ENCODE measurements at regions not wholly inside any gene's neighbourhood (a gene's known extent, or its start where the extent isn't known, plus 50 kb on each side); places are given as distances from the start of the nearest gene placed in this dataset.

GRCh38 chrX:122787231-122787630 lies 396.8 kb upstream of the GRIA3 start:
- DNase-seq (ENCODE audit: low read depth, low spot score) = no peak

GRCh38 chrX:122788216-122788615 lies 395.9 kb upstream of the GRIA3 start:
- H3K27ac ChIP-seq = no peak overlapping the region
- DNase-seq (ENCODE audit: low read depth, low spot score) = no peak

More at GRCh38 chrX:122787231-122787630, 396.8 kb upstream of the GRIA3 start:
- H3K27ac ChIP-seq = no peak overlapping the region

GRCh38 chrX:122790376-122791095 lies 393.5 kb upstream of the GRIA3 start:
- DNase-seq (ENCODE audit: low read depth, low spot score) = no peak
- H3K27ac ChIP-seq = no peak overlapping the region

- H3K27ac ChIP-seq = no peak overlapping the region
- DNase-seq (ENCODE audit: low read depth, low spot score) = no peak
Measured at GRCh38 chrX:122813876-122814275, 370.2 kb upstream of the GRIA3 start.

GRCh38 chrX:122816288-122816687 lies 367.8 kb upstream of the GRIA3 start:
- no peak overlapping the region for H3K27ac ChIP-seq
- DNase-seq (ENCODE audit: low read depth, low spot score) = no peak

GRCh38 chrX:122817321-122817955 lies 366.6 kb upstream of the GRIA3 start:
- no peak overlapping the region for H3K27ac ChIP-seq

GRCh38 chrX:122818068-122818467 lies 366.0 kb upstream of the GRIA3 start:
- H3K27ac ChIP-seq = no peak overlapping the region

More at GRCh38 chrX:122817321-122817955, 366.6 kb upstream of the GRIA3 start:
- no peak for DNase-seq (ENCODE audit: low read depth, low spot score)

GRCh38 chrX:122833230-122833629 lies 350.8 kb upstream of the GRIA3 start:
- DNase-seq (ENCODE audit: low read depth, low spot score) = no peak
- H3K27ac ChIP-seq = no peak overlapping the region

More at GRCh38 chrX:122818068-122818467, 366.0 kb upstream of the GRIA3 start:
- no peak for DNase-seq (ENCODE audit: low read depth, low spot score)

- DNase-seq (ENCODE audit: low read depth, low spot score) = no peak
- H3K27ac ChIP-seq = no peak overlapping the region
Measured at GRCh38 chrX:122835886-122836285, 348.2 kb upstream of the GRIA3 start.

GRCh38 chrX:122850326-122850725 lies 333.8 kb upstream of the GRIA3 start:
- DNase-seq (ENCODE audit: low read depth, low spot score) = no peak
- H3K27ac ChIP-seq = peak overlapping the region; percentile 52

GRCh38 chrX:122856205-122856604 lies 327.9 kb upstream of the GRIA3 start:
- no peak for DNase-seq (ENCODE audit: low read depth, low spot score)
- no peak overlapping the region for H3K27ac ChIP-seq

- no peak overlapping the region for H3K27ac ChIP-seq
- no peak for DNase-seq (ENCODE audit: low read depth, low spot score)
Measured at GRCh38 chrX:122857734-122858133, 326.3 kb upstream of the GRIA3 start.

GRCh38 chrX:122863067-122863466 lies 321.0 kb upstream of the GRIA3 start:
- no peak overlapping the region for H3K27ac ChIP-seq
- no peak for DNase-seq (ENCODE audit: low read depth, low spot score)

GRCh38 chrX:122866532-122866931 lies 317.5 kb upstream of the GRIA3 start:
- peak overlapping the region; percentile 95 for H3K27ac ChIP-seq
- no peak for DNase-seq (ENCODE audit: low read depth, low spot score)

- no peak for DNase-seq (ENCODE audit: low read depth, low spot score)
- H3K27ac ChIP-seq = no peak overlapping the region
Measured at GRCh38 chrX:122868631-122869030, 315.4 kb upstream of the GRIA3 start.

GRCh38 chrX:122869171-122869570 lies 314.9 kb upstream of the GRIA3 start:
- H3K27ac ChIP-seq = no peak overlapping the region
- DNase-seq (ENCODE audit: low read depth, low spot score) = no peak

- DNase-seq (ENCODE audit: low read depth, low spot score) = no peak
- H3K27ac ChIP-seq = no peak overlapping the region
Measured at GRCh38 chrX:122878269-122878668, 305.8 kb upstream of the GRIA3 start.

GRCh38 chrX:122880952-122881351 lies 303.1 kb upstream of the GRIA3 start:
- DNase-seq (ENCODE audit: low read depth, low spot score) = no peak
- H3K27ac ChIP-seq = no peak overlapping the region

GRCh38 chrX:122890729-122891128 lies 293.3 kb upstream of the GRIA3 start:
- no peak for DNase-seq (ENCODE audit: low read depth, low spot score)
- H3K27ac ChIP-seq = no peak overlapping the region

GRCh38 chrX:122906726-122907125 lies 277.4 kb upstream of the GRIA3 start:
- DNase-seq (ENCODE audit: low read depth, low spot score) = no peak

GRCh38 chrX:122907375-122907774 lies 276.7 kb upstream of the GRIA3 start:
- no peak overlapping the region for H3K27ac ChIP-seq
- no peak for DNase-seq (ENCODE audit: low read depth, low spot score)

More at GRCh38 chrX:122906726-122907125, 277.4 kb upstream of the GRIA3 start:
- H3K27ac ChIP-seq = no peak overlapping the region

GRCh38 chrX:122910697-122911096 lies 273.4 kb upstream of the GRIA3 start:
- H3K27ac ChIP-seq = no peak overlapping the region
- no peak for DNase-seq (ENCODE audit: low read depth, low spot score)
